HG03439 (cell line): ENCODE measurements at regions not wholly inside any gene's neighbourhood (a gene's known extent, or its start where the extent isn't known, plus 50 kb on each side); places are given as distances from the start of the nearest gene placed in this dataset.

Experiments
- ATAC-seq: cut with Tn5 transposase; IDR thresholded peaks from one replicate; pipeline ENCODE4 v1.9.1; 2021; ENCODE audit warnings: mild to moderate bottlenecking, moderate library complexity; ENCODE audit not compliant: unreplicated experiment

DNA sequence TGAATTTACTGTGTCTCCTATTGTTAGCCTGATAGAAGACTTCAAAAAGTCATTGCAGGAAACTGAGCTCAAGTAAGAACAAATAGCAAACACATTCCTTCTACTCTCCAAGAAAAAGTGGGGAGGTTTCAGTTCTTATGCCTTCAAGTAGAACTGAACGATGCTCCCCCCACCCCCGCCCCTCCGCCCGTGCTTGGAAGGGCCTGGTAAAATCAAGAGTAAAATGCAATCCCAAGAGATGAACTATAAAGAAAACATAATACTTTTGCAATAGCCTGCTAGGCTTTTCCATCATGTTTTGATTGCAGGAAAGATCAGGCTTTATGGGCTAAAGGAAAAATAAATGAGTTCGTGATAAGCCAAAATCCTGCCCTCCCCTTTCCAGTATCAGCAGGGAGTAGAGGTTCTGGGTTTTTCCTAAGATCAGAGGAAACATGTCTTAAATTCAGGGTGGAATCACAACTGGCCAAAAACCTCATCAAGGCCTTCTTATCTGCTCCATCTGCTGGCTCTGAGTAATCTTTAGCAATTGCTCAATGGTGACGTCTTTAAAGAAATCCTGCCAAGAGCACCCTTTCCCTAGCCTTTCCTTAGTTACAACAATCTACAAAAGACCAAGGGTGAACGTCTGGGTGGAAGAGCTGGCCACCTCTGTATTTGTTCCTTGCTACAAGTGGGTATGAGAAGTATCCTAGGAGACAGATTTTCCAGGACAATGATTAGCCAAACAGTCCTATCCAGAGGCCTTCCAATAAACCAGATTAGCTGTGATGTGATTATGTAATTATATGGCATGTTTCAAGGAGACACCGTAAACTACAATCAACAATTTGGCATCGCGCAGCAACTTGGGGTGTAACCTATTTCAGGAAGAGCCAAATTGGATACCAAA, 66.3 kb upstream of the FAM9C start:
- no peak for ATAC-seq

DNA sequence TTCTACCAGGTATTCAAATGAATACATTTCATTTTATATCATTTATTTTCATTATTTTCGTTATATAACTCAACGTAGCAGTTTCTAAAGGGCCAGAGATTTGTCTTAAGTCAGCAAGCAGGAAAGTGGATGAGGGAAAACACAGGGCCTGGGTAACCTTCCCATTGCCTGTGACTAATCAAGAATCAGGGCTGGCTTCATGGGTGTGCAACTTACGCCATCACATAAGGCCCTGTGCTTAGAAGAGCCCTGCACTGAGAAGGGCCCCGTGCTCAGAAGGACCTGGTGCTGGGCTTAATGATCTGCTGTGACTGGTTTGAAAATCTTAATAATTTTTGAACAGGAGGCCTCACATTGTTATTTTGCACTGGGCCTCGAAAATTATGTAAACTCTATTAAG, 65.4 kb upstream of the FAM9C start:
- no peak for ATAC-seq

DNA sequence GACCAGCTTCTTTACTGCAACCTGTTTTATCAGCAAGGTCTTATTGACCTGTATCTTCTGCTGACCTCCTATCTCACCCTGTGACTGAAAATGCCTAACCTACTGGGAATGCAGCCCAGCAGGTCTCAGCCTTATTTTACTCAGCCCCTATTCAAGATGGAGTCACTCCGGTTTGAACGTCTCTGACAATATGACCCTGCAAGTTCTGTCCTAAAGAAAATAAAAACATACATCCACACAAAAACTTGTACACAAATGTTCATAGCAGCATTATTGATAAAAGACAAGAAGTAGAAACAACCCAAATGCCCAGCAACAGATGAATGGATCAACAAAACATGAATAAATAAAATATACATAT, 59.5 kb upstream of the FAM9C start:
- ATAC-seq = no peak

DNA sequence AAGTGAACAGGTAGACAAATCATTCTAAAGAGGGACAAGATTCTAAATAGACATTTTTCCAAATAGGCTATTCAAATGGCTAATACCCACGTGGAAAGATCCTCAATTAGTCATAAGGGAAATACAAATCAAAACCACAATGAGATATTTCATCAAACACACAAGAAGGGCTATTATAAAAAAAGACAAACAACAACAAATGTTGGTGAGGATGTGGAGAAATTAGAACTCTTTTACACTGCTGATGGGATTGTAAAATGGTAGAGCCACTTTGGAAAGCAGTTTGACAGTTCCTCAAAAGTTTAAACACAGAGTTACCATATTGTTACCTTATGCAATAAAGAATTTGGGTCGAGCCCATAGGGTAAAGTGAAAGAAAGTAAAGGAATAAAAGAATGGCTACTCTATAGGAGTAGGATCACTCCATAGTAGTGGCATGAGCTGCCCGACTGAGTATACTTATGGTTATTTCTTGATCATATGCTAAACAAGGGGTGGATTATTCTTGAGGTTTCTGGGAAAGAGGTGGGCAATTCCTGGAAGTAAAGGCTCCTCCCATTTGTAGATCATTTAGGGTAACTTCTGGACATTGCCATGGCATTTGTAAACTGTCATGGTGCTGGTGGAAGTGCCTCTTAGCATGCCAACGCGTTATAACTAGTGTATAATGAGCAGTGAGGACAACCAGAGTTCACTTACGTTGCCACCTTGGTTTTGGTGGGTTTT, 58.9 kb upstream of the FAM9C start:
- no peak for ATAC-seq

DNA sequence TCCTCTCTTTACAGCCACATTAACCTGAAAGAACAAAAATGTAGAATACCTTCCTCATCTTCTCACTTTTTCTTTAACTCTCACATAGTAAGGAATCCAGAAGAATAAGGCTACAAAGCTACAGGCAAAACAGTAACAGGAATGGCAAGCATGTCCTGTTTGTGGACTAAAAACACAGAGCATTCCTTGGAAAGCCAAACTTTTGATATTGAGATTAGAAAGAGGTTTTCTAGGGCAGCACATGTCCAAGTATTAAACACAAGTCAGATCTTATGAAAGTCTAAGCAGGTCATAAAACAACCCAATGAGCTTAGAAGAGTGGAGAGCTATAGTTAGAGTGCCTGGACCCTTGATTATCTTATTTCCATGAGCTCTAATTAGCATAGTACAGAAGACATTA, 58.2 kb upstream of the FAM9C start:
- ATAC-seq = no peak

DNA sequence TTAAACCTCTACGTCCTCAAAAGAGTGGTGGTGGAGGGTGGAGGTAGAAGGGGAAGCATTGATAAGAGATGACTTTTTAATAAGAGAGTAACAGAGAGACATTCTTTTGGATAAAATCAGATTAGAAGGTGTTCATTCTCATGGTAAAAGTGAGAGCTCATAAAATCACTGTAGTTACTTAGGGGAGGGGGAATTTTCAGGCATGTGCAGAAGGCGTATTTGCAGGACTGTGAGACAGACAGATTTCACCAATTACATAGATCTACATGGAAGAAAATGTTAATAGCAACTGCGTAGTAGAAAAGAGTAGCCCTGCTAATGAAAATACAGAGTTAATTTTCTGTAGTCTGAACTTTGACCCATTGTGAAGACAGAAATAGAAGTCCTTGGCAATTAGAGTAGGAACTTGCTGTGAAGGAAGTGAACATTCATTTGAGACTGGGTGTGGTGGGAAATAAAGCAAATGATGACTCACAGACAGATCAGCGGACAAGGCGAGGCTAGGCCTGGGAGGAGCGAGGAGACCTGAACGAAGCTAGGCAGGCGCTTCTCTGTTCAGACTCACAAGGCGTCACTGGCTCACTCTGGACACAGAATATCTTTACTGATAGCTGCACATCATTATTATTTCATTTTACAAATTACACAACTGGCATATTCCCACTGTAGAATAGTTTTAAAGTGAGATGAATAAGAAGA, 57.2 kb upstream of the FAM9C start:
- no peak for ATAC-seq

DNA sequence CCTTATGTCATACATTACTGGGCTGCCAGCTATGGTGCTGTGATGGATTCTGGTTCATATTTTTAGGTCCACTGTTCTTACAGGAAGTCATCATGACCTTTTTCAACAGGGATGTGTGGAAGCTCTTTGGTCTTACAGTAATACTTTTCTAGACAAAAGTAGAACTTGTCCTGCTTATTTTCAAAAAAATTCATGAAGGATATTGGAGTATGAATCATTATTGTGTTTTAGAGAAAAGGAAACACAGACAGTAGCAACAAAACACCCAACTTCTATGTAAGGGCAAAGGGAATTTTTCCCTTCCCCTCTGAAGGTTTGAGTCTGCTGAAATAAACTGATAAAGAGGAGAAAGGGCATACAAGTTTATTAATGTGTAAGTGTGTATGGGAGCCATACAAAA, 54.7 kb upstream of the FAM9C start:
- ATAC-seq = no peak

DNA sequence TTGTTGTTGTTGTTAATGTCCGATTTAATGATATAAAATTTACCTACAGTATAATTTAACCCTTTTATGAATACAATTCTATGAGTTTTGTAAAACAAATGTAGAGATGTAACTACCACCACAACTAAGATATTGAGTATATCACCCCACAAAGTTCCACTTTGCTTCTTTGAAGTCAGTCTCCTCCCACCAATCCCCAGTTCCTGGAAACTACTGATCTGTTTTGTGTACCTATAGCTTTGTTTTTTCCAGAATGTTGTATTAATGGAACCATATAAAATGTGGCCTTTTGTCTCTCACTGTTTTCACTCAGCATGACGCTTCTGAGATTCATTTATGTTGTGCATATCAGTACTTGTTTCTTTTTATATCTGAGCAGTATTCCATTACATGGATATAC, 52.3 kb upstream of the FAM9C start:
- ATAC-seq = no peak

DNA sequence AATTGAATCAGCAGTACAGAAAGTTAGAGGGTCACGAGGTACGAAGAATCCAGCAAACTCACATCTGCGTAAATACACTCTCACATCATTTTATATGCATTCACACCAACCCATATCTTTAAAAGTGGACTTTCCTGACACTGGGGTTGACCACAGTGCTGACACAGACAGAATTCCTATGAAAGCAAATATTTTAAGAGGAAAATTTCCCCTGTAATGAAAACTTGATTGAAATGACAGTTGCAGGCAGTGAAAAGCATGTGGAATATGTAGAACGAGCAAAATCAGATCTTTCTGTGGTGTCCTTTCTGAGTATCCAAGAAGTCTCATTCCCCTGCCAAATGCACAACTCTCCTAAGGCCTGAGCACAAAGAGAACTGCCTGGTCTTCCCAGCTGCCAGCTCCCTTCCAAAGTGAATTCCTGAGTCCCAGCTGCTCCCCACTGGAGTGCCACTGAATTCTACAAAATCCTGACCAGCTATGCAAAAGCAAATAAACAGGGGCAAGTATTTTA, 50.5 kb upstream of the FAM9C start:
- ATAC-seq = no peak

DNA sequence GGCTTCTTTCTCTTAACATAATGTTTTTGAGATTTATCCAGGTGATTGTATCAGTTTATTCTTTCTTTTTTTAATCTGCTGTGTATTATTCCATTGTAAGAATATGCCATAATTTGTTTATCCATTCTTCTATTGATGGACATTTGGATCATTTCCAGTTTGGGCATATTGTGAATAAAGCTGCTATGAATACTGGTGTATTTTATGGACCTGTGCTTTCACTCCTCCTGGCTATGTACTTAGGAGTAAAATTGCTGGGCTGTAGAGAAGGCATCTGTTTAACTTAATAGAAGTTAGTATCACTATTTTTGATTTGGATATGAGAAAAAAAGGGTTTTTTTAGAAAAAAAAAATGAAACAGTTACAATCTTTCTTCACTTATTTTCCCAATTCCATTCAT, 50.0 kb upstream of the FAM9C start:
- ATAC-seq = no peak
